ENCODE measurements at regions not wholly inside any gene's neighbourhood (a gene's known extent, or its start where the extent isn't known, plus 50 kb on each side); places are given as distances from the start of the nearest gene placed in this dataset.

- TF ChIP-seq FOXM1 (IDR thresholded peaks at IDR 0.05; ENCODE audit: borderline replicate concordance) (no peak), FOXA1 (IDR thresholded peaks at IDR 0.05) (no peak), NFRKB (IDR thresholded peaks at IDR 0.05) (no peak), PKNOX1 (IDR thresholded peaks at IDR 0.05) (no peak), FOXK2 (IDR thresholded peaks at IDR 0.05) (no peak), TARDBP (IDR thresholded peaks at IDR 0.05) (no peak)
These were observed 239.1 kb downstream of the CPS1 start for GRCh38 chr2:210795506-210795905.
